HepG2 (cell line): ENCODE measurements at regions not wholly inside any gene's neighbourhood (a gene's known extent, or its start where the extent isn't known, plus 50 kb on each side); places are given as distances from the start of the nearest gene placed in this dataset.

Experiments used
- ATAC-seq: fragments of 200-7000 bp; cut with Tn5 transposase; 3 replicates; pipeline ENCODE4 v1.9.1; 2020; ENCODE audit warnings: mild to moderate bottlenecking, moderate library complexity
- BruUV-seq: library from RNA; stranded (reverse); fragments of 400-500 nt; replicated peaks from 2 replicates; lab custom pipeline; 2021; lab: Mats Ljungman, UMichigan
- CTCF ChIA-PET: fragments of 300-600 bp; formaldehyde crosslinking; extraction: SDS; loops from one replicate; lab custom pipeline; 2021; ENCODE audit warnings: low total read pairs, inconsistent platforms, low intra/inter-chr PET ratio; lab: Yijun Ruan, JAX
- POLR2A ChIA-PET: fragments of 350-600 bp; sonication (Branson Sonifier 250); formaldehyde crosslinking; loops from one replicate; lab custom pipeline; 2020; ENCODE audit warnings: antibody characterized with exemption, inconsistent platforms; lab: Yijun Ruan, JAX
- DNase-seq: peaks from one replicate; pipeline ENCODE4 v3.0.0-alpha.2; 2015; ENCODE audit warnings: low spot score
- FAIRE-seq: peaks from 3 replicates; lab custom pipeline; 2011; peaks lifted over from hg19 to GRCh38; lab: Jason Lieb, UNC
- H2AFZ ChIP-seq: one replicate; pipeline ENCODE4 v1.6.1; 2011; ENCODE audit warnings: low read length, inconsistent platforms
- H3K27ac ChIP-seq: fragments of 300-600 bp; 3 replicates; pipeline ENCODE4 v1.8.0; 2011; ENCODE audit warnings: mixed run types, mild to moderate bottlenecking, mixed read lengths, low read length, inconsistent platforms; ENCODE audit not compliant: insufficient read depth; ENCODE audit errors: extremely low read length
- H3K27me3 ChIP-seq, 2 experiments: fragments of 200-600 bp in 1 of 2; 2 replicates in 1 of 2; 3 replicates in 1 of 2; pipeline versions ENCODE4 v1.6.0 to v1.8.0; 2011; ENCODE audit warnings: low read length in 2 of 2, mild to moderate bottlenecking in 2 of 2, moderate library complexity in 2 of 2, inconsistent platforms in 1 of 2; ENCODE audit not compliant: insufficient read depth in 2 of 2, control insufficient read depth in 1 of 2
- H3K36me3 ChIP-seq, 2 experiments: fragments of 200-600 bp in 1 of 2; replicated peaks in 1 of 2; 2 replicates in 1 of 2; 3 replicates in 1 of 2; pipeline versions ENCODE4 v1.5.1 to v1.8.0; 2011; ENCODE audit warnings: low read length in 2 of 2, inconsistent platforms in 1 of 2; ENCODE audit not compliant: insufficient read depth in 2 of 2, control insufficient read depth in 1 of 2
- H3K4me1 ChIP-seq: 2 replicates; pipeline ENCODE4 v1.5.1; 2012; ENCODE audit warnings: low read length, inconsistent platforms; ENCODE audit not compliant: insufficient read depth
- H3K4me2 ChIP-seq: 2 replicates; pipeline ENCODE4 v1.6.0; 2011; ENCODE audit warnings: low read depth, low read length, inconsistent platforms
- H3K4me3 ChIP-seq, 3 experiments: fragments of 200-600 bp in 1 of 3; sonication (generic), shearing (Covaris generic) in 1 of 3; replicated peaks in 1 of 3; 2 replicates each; pipeline ENCODE4 v1.5.1; 2011 to 2016; ENCODE audit warnings: low read length in 3 of 3, inconsistent platforms in 2 of 3, low read depth in 2 of 3, mild to moderate bottlenecking in 2 of 3, control low read depth in 1 of 3, mixed read lengths in 1 of 3; ENCODE audit not compliant: insufficient read depth in 1 of 3
- H3K79me2 ChIP-seq: one replicate; pipeline ENCODE4 v1.6.1; 2011; ENCODE audit warnings: low read length, inconsistent platforms; ENCODE audit not compliant: insufficient read depth
- H3K9ac ChIP-seq: 2 replicates; pipeline ENCODE4 v1.6.0; 2011; ENCODE audit warnings: mild to moderate bottlenecking, low read depth, low read length, inconsistent platforms; ENCODE audit not compliant: insufficient read depth
- H3K9me3 ChIP-seq: 2 replicates; pipeline ENCODE4 v1.5.1; 2012; ENCODE audit warnings: mild to moderate bottlenecking, low read length
- H4K20me1 ChIP-seq: 2 replicates; pipeline ENCODE4 v1.6.0; 2011; ENCODE audit warnings: inconsistent platforms, mild to moderate bottlenecking, low read length, moderate library complexity; ENCODE audit not compliant: insufficient read depth
- HCFC1 ChIP-seq: fragments of 150-350 bp; IDR thresholded peaks from 2 replicates; pipeline ENCODE4 v1.6.1; 2014; ENCODE audit warnings: low read depth, low read length
- KDM6A ChIP-seq: IDR thresholded peaks from 2 replicates; pipeline ENCODE4 v1.6.1; 2016; ENCODE audit warnings: low read depth
- NR1H2 ChIP-seq: sonication (generic); formaldehyde crosslinking; IDR thresholded peaks from 2 replicates; pipeline ENCODE4 v1.8.1; 2022; ENCODE audit warnings: low read depth, missing genetic modification reagents, borderline replicate concordance
- RFX5 ChIP-seq: IDR thresholded peaks from 2 replicates; pipeline ENCODE4 v1.6.1; 2011; ENCODE audit warnings: low read depth, low read length, improper control_type of control experiment
- RNF2 ChIP-seq: fragments of 450-650 bp; conservative IDR thresholded peaks from 2 replicates; pipeline ENCODE4 v1.6.1; 2016; ENCODE audit warnings: low read depth
- TBX3 ChIP-seq: fragments of 450-650 bp; IDR thresholded peaks from 2 replicates; pipeline ENCODE4 v1.6.1; 2017; ENCODE audit warnings: antibody characterized with exemption, mild to moderate bottlenecking, inconsistent platforms, borderline replicate concordance
- ZFP62 ChIP-seq: sonication (generic); formaldehyde crosslinking; IDR thresholded peaks from 2 replicates; pipeline ENCODE4 v1.4.0; 2020; ENCODE audit warnings: missing genetic modification reagents
- ZMYM4 ChIP-seq: sonication (generic); formaldehyde crosslinking; IDR thresholded peaks from 2 replicates; pipeline ENCODE4 v1.8.1; 2023; ENCODE audit warnings: mild to moderate bottlenecking, missing genetic modification reagents
- ZNF317 ChIP-seq: sonication (generic); formaldehyde crosslinking; IDR thresholded peaks from 2 replicates; pipeline ENCODE4 v1.5.0; 2020; ENCODE audit warnings: mild to moderate bottlenecking, missing genetic modification reagents
- ZNF737 ChIP-seq: sonication (generic); formaldehyde crosslinking; IDR thresholded peaks from 2 replicates; pipeline ENCODE4 v1.5.0; 2020; ENCODE audit warnings: missing genetic modification reagents, mild to moderate bottlenecking, borderline replicate concordance
- WGBS: methylation state at CpG from one replicate; pipeline ENCODE4 v1.1.6; 2017; ENCODE audit warnings: low lambda C conversion rate; 5-methylcytosine and 5-hydroxymethylcytosine counted together
- in situ Hi-C: cut with HindIII; loops from 2 replicates; pipeline ENCODE4 v1.10.0; 2017; ENCODE audit warnings: low pct_unique_long_range_greater_than_20kb; ENCODE audit not compliant: extremely low pct_ligation_motif_present
- intact Hi-C: fragments of 100-400 bp; cut with micrococcal nuclease; formaldehyde crosslinking; loops from one replicate; pipeline ENCODE4 v1.10.0; 2022; ENCODE audit not compliant: unreplicated experiment
- TF ChIP-seq, protein P1 (sequence below): sonication (generic); formaldehyde crosslinking; IDR thresholded peaks from 2 replicates; pipeline ENCODE4 v1.5.0; 2020; ENCODE audit warnings: mild to moderate bottlenecking, missing genetic modification reagents
- TF ChIP-seq, protein P2 (sequence below): sonication (generic); formaldehyde crosslinking; IDR thresholded peaks from 2 replicates; pipeline ENCODE4 v1.4.0; 2020; ENCODE audit warnings: mild to moderate bottlenecking, missing genetic modification reagents

DNA sequence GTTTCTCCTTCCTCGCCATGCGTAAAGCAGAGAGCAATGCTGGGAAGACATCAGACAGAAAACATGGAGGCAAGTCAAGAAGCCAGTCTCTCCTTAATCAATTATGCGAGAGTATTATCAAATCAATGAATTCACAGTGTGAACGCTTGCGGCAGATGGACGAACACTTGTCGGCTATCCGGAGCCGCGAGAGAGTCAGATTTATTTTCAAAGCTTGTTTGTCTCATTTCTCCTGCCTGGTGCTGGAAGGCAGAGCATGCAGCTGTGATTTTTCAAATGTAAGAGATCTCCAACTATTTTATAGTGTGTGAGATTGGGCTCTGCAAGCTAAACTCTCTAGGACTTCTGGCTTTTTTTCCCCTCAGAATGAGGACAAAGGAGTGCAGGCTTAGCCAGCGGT lies 252.3 kb downstream of the SNX10 start (continued):
- no peak for TF ChIP-seq KDM6A

DNA sequence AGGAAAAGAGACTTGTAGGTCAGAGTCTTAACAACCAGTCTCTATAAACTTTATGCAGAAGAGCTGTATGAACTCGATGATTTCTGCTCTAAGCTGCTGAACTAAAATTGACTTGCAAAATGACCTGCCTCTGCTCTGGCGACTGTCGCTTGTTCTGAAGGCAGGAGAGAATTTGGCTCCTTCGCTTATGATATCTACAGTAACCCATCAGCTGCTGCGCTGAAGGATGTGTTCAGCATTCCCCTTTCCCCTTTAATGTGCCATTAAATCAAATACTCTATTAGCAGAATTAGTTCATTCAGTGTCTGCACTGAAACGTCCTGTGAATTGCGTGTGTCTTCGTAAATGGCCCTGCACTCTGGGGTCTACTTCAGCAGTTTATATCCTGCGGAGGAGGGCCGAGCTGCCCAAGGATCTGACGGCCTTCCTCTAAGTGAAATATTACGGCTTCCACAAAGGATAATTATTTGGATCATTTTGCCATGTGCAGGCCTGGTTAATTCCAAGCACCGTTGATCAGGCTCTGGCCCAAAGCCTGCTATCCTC lies 254.9 kb downstream of the SNX10 start:
- POLR2A ChIA-PET = no interaction called here
- no peak overlapping the region for H2AFZ ChIP-seq
- BruUV-seq = no TSS peak
- no peaks in the 10 kb centered on the region for H4K20me1 ChIP-seq
- TF ChIP-seq ZNF737 (CRISPR knock-in tag) (no peak), RFX5 (no peak), NR1H2 (no peak), HCFC1 (no peak), ZNF317 (CRISPR knock-in tag) (no peak), ZFP62 (CRISPR knock-in tag) (no peak), RNF2 (no peak), ZMYM4 (CRISPR knock-in tag) (no peak), TBX3 (no peak)
- TF ChIP-seq, protein P1, sequence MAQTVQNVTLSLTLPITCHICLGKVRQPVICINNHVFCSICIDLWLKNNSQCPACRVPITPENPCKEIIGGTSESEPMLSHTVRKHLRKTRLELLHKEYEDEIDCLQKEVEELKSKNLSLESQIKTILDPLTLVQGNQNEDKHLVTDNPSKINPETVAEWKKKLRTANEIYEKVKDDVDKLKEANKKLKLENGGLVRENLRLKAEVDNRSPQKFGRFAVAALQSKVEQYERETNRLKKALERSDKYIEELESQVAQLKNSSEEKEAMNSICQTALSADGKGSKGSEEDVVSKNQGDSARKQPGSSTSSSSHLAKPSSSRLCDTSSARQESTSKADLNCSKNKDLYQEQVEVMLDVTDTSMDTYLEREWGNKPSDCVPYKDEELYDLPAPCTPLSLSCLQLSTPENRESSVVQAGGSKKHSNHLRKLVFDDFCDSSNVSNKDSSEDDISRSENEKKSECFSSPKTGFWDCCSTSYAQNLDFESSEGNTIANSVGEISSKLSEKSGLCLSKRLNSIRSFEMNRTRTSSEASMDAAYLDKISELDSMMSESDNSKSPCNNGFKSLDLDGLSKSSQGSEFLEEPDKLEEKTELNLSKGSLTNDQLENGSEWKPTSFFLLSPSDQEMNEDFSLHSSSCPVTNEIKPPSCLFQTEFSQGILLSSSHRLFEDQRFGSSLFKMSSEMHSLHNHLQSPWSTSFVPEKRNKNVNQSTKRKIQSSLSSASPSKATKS (CRISPR knock-in tag) = no peak
- TF ChIP-seq, protein P2, sequence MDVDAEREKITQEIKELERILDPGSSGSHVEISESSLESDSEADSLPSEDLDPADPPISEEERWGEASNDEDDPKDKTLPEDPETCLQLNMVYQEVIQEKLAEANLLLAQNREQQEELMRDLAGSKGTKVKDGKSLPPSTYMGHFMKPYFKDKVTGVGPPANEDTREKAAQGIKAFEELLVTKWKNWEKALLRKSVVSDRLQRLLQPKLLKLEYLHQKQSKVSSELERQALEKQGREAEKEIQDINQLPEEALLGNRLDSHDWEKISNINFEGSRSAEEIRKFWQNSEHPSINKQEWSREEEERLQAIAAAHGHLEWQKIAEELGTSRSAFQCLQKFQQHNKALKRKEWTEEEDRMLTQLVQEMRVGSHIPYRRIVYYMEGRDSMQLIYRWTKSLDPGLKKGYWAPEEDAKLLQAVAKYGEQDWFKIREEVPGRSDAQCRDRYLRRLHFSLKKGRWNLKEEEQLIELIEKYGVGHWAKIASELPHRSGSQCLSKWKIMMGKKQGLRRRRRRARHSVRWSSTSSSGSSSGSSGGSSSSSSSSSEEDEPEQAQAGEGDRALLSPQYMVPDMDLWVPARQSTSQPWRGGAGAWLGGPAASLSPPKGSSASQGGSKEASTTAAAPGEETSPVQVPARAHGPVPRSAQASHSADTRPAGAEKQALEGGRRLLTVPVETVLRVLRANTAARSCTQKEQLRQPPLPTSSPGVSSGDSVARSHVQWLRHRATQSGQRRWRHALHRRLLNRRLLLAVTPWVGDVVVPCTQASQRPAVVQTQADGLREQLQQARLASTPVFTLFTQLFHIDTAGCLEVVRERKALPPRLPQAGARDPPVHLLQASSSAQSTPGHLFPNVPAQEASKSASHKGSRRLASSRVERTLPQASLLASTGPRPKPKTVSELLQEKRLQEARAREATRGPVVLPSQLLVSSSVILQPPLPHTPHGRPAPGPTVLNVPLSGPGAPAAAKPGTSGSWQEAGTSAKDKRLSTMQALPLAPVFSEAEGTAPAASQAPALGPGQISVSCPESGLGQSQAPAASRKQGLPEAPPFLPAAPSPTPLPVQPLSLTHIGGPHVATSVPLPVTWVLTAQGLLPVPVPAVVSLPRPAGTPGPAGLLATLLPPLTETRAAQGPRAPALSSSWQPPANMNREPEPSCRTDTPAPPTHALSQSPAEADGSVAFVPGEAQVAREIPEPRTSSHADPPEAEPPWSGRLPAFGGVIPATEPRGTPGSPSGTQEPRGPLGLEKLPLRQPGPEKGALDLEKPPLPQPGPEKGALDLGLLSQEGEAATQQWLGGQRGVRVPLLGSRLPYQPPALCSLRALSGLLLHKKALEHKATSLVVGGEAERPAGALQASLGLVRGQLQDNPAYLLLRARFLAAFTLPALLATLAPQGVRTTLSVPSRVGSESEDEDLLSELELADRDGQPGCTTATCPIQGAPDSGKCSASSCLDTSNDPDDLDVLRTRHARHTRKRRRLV (CRISPR knock-in tag) = no peak
- TF ChIP-seq, all 625 proteins: peak for 0
- Histone ChIP-seq H3K9ac (no peak overlapping the region), H3K36me3 (no peaks in the 10 kb centered on the region), H3K4me3 (no peak overlapping the region), H3K4me1 (no peaks in the 10 kb centered on the region), H3K27ac (no peak overlapping the region), H3K9me3 (no peaks in the 10 kb centered on the region), H3K79me2 (no peaks in the 10 kb centered on the region), H3K4me2 (no peak overlapping the region), H3K27me3 (peaks cover 2 to 27% of the 10 kb centered on the region in 2 experiments; a peak in 4 of 5 replicates)
- ATAC-seq (no peak), FAIRE-seq (no peak), DNase-seq (no peak)
- in situ Hi-C loops (no loop called here), intact Hi-C loops (no loop called here)
- 28% methylated on average over 13 of the region's 13 CpGs for WGBS
- CTCF ChIA-PET = no interaction called here
